Chondrocyte (in vitro differentiated cells): ENCODE measurements at regions not wholly inside any gene's neighbourhood (a gene's known extent, or its start where the extent isn't known, plus 50 kb on each side); places are given as distances from the start of the nearest gene placed in this dataset.

Experiments used
- DNase-seq: peaks from one replicate; pipeline ENCODE4 v3.0.0; 2021; ENCODE audit warnings: mixed read lengths, low spot score
- H3K27ac Mint-ChIP-seq: one replicate; pipeline ENCODE4 v1.8.0; 2021; ENCODE audit warnings: mild to moderate bottlenecking, moderate library complexity, mixed read lengths; ENCODE audit not compliant: unreplicated experiment
- H3K27me3 Mint-ChIP-seq: 2 replicates; pipeline ENCODE4 v1.8.0; 2021; ENCODE audit warnings: low read depth, mixed read lengths
- H3K36me3 Mint-ChIP-seq: 2 replicates; pipeline ENCODE4 v1.8.0; 2021; ENCODE audit warnings: low read depth, mixed read lengths
- H3K4me1 Mint-ChIP-seq: 2 replicates; pipeline ENCODE4 v1.8.0; 2021; ENCODE audit warnings: low read depth, mild to moderate bottlenecking, mixed read lengths
- H3K4me3 Mint-ChIP-seq: one replicate; pipeline ENCODE4 v1.8.0; 2021; ENCODE audit warnings: mild to moderate bottlenecking, moderate library complexity, mixed read lengths; ENCODE audit not compliant: unreplicated experiment
- H3K9me3 Mint-ChIP-seq: 2 replicates; pipeline ENCODE4 v1.8.0; 2021; ENCODE audit warnings: low read depth, mixed read lengths
- TF ChIP-seq, protein P1 (sequence below): fragments of 200-600 bp; sonication (generic); IDR thresholded peaks from 2 replicates; pipeline ENCODE4 v1.5.0; 2021; ENCODE audit warnings: antibody characterized with exemption, mild to moderate bottlenecking, moderate library complexity

DNA sequence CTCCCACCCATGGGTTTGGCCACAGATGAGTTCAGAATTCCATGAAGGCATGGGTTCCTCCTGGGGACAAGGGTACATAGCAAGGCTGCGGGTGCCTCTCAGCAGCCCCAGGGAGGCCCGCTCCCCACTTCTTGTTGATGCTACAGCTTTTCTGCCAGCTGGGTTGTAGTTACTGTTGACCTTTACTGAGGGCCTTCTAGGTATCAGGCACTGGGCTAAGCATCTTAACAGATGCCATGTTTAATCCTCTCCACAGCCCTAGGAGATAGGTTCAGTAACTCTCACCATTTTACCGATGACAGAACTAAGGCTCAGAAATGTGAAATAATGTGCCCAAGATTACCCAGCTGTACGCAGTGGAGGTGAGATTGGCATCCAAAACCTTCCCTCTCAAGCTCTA is 54.3 kb upstream of the DLX4 start:
- H3K9me3 Mint-ChIP-seq: no peaks in the 10 kb centered on the region
- peaks cover 47% of the 10 kb centered on the region for H3K27me3 Mint-ChIP-seq
- TF ChIP-seq, protein P1, sequence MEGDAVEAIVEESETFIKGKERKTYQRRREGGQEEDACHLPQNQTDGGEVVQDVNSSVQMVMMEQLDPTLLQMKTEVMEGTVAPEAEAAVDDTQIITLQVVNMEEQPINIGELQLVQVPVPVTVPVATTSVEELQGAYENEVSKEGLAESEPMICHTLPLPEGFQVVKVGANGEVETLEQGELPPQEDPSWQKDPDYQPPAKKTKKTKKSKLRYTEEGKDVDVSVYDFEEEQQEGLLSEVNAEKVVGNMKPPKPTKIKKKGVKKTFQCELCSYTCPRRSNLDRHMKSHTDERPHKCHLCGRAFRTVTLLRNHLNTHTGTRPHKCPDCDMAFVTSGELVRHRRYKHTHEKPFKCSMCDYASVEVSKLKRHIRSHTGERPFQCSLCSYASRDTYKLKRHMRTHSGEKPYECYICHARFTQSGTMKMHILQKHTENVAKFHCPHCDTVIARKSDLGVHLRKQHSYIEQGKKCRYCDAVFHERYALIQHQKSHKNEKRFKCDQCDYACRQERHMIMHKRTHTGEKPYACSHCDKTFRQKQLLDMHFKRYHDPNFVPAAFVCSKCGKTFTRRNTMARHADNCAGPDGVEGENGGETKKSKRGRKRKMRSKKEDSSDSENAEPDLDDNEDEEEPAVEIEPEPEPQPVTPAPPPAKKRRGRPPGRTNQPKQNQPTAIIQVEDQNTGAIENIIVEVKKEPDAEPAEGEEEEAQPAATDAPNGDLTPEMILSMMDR: no peak
- no peak overlapping the region for H3K4me3 Mint-ChIP-seq
- peaks cover 10% of the 10 kb centered on the region for H3K4me1 Mint-ChIP-seq
- DNase-seq: no peak
- H3K27ac Mint-ChIP-seq: no peak overlapping the region
- peaks cover 2% of the 10 kb centered on the region for H3K36me3 Mint-ChIP-seq

DNA sequence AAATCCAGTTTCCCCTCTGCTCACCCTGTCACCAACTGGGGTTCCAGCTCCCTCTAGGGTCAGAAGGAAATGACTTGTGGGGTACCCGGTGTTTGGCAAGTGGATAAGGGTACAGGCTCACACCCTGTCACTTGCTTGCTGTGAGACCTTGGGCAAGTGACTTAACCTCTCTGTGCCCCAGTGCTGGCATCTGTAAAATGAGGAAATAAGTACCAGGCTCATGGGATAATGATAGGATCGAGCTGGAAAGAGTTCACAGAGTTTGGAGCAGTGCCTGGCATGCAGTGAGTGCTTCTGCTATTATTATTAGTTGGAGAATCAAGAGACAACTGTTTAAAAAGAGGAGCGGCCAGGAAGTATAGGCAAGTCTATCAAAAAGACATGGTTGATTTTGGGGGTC is 53.7 kb upstream of the DLX4 start:
- DNase-seq: no peak
- TF ChIP-seq, protein P1: no peak
- no peak overlapping the region for H3K4me3 Mint-ChIP-seq
- H3K36me3 Mint-ChIP-seq: peaks cover 2% of the 10 kb centered on the region
- peaks cover 43% of the 10 kb centered on the region for H3K27me3 Mint-ChIP-seq
- peaks cover 10% of the 10 kb centered on the region for H3K4me1 Mint-ChIP-seq
- H3K9me3 Mint-ChIP-seq: no peaks in the 10 kb centered on the region
- no peak overlapping the region for H3K27ac Mint-ChIP-seq

DNA sequence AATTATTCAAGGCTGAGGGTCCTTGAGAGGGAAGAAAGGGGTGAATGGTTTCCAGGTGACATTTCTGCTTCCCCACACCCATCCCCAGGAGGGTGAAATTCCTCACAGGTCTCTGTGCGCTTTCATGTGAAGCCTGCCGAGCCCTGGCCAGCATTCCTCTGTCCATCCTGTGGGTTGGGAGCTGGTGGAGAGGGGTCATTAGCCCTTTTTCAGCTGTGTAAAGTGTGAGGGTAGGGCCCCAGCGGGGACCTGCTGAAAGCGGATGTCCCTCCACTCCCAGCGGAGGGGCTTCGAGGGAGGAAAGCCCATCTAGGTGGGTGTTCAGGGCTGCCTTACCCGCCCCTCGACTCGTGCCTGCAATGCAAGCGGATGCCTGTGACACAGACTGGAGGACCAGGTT is 53.3 kb upstream of the DLX4 start:
- Mint-ChIP-seq H3K9me3 (no peaks in the 10 kb centered on the region), H3K27me3 (peaks cover 41% of the 10 kb centered on the region), H3K27ac (no peak overlapping the region), H3K4me1 (peaks cover 7% of the 10 kb centered on the region), H3K4me3 (no peak overlapping the region), H3K36me3 (peaks cover 2% of the 10 kb centered on the region)
- TF ChIP-seq, protein P1: no peak
- DNase-seq: no peak

DNA sequence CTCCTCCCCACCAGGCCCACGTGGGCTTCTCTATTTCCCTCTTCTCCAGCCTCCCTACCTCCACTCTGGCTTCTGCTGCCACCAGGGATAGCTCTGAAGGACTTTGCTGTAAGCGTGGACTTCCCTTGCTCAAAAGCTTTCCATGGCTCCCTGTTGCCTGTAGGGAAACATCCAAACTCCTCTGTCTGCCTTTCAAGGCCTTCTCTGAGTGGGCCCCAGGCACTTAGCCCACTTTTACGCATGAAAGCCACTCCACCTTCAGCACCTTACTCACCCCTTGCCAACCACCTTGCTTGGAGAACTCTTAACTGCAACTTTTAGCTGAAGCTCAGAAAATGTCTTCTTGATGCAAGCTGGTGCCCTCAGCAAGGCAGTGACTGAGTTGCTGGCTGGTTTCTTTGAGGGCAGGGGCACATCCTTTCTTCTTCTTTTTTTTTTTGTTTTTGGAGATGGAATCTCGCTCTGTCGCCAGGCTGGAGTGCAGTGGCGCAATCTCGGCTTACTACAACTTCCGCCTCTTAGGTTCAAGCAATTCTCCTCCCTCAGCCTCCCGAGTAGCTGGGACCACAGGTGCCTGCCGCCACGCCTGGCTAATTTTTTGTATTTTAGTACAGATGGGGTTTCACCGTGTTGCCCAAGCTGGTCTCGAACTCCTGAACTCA is 52.0 kb upstream of the DLX4 start:
- H3K4me1 Mint-ChIP-seq: peaks cover 7% of the 10 kb centered on the region
- peaks cover 39% of the 10 kb centered on the region for H3K27me3 Mint-ChIP-seq
- DNase-seq: no peak
- H3K27ac Mint-ChIP-seq: no peak overlapping the region
- H3K4me3 Mint-ChIP-seq: no peak overlapping the region
- TF ChIP-seq, protein P1: no peak
- H3K36me3 Mint-ChIP-seq: peaks cover 2% of the 10 kb centered on the region
- no peaks in the 10 kb centered on the region for H3K9me3 Mint-ChIP-seq

DNA sequence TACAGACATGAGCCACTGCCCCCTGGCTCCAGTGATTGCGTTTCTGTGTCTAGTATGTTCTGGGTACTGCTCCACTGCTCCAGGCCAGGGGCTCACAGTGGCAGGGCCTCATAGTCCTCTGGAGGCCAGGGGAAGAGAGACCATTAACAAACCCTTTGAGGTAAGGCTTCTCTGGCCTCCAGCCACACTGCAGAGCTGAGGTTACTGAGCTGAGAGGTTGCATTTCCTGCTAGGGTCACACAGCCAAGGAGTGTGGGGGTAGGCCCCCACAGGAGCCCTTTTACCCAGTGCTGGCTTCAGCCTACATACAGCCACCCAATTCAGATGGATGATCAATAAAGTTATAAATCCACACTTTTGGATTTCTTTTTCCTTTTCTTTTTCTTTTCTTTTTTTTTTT is 50.4 kb upstream of the DLX4 start:
- no peak for DNase-seq
- TF ChIP-seq, protein P1: no peak
- H3K4me3 Mint-ChIP-seq: no peak overlapping the region
- peaks cover 39% of the 10 kb centered on the region for H3K27me3 Mint-ChIP-seq
- peaks cover 2% of the 10 kb centered on the region for H3K36me3 Mint-ChIP-seq
- peaks cover 3% of the 10 kb centered on the region for H3K4me1 Mint-ChIP-seq
- no peak overlapping the region for H3K27ac Mint-ChIP-seq
- no peaks in the 10 kb centered on the region for H3K9me3 Mint-ChIP-seq
